GM19240 (cell line): ENCODE measurements at regions not wholly inside any gene's neighbourhood (a gene's known extent, or its start where the extent isn't known, plus 50 kb on each side); places are given as distances from the start of the nearest gene placed in this dataset.
"Not testable (repeated sequence)": the region's sequence is repeated elsewhere in the genome, so short reads cannot be mapped to it uniquely, and the experiment has no call there.

Source experiments
- DNase-seq: peaks from one replicate; pipeline ENCODE4 v3.0.0; 2011; ENCODE audit warnings: low spot score; ENCODE audit not compliant: insufficient read length

- DNase-seq = no peak
Measured at GRCh38 chr9:80492221-80492620, 920.5 kb downstream of the TLE4 start.

GRCh38 chr9:80491086-80491696 lies 919.4 kb downstream of the TLE4 start:
- no peak for DNase-seq

GRCh38 chr9:80489329-80489728 lies 917.6 kb downstream of the TLE4 start:
- DNase-seq = no peak

GRCh38 chr9:80485420-80486250 lies 913.9 kb downstream of the TLE4 start:
- no peak for DNase-seq

GRCh38 chr9:80482251-80482650 lies 910.5 kb downstream of the TLE4 start:
- not testable (repeated sequence) for DNase-seq

GRCh38 chr9:80467632-80468031 lies 895.9 kb downstream of the TLE4 start:
- DNase-seq = no peak

GRCh38 chr9:80465556-80465955 lies 893.8 kb downstream of the TLE4 start:
- no peak for DNase-seq

- no peak for DNase-seq
Measured at GRCh38 chr9:80449513-80449912, 877.7 kb downstream of the TLE4 start.

GRCh38 chr9:80448996-80449395 lies 877.2 kb downstream of the TLE4 start:
- DNase-seq = no peak

GRCh38 chr9:80447876-80448275 lies 876.1 kb downstream of the TLE4 start:
- no peak for DNase-seq

- no peak for DNase-seq
Measured at GRCh38 chr9:80440724-80441123, 869.0 kb downstream of the TLE4 start.

- no peak for DNase-seq
Measured at GRCh38 chr9:80437825-80438224, 866.1 kb downstream of the TLE4 start.

GRCh38 chr9:80437091-80437640 lies 865.4 kb downstream of the TLE4 start:
- DNase-seq = no peak

GRCh38 chr9:80435591-80435990 lies 863.8 kb downstream of the TLE4 start:
- no peak for DNase-seq

GRCh38 chr9:80426992-80427391 lies 855.2 kb downstream of the TLE4 start:
- DNase-seq = no peak

GRCh38 chr9:80417211-80417773 lies 845.5 kb downstream of the TLE4 start:
- no peak for DNase-seq

GRCh38 chr9:80410106-80410505 lies 838.3 kb downstream of the TLE4 start:
- DNase-seq = no peak

- DNase-seq = no peak
Measured at GRCh38 chr9:80407220-80407619, 835.5 kb downstream of the TLE4 start.

GRCh38 chr9:80401243-80401642 lies 829.5 kb downstream of the TLE4 start:
- no peak for DNase-seq

GRCh38 chr9:80400624-80401230 lies 829.0 kb downstream of the TLE4 start:
- DNase-seq = no peak

- no peak for DNase-seq
Measured at GRCh38 chr9:80399606-80400005, 827.8 kb downstream of the TLE4 start.

- no peak for DNase-seq
Measured at GRCh38 chr9:80387828-80388227, 816.1 kb downstream of the TLE4 start.
